ENCODE measurements at regions not wholly inside any gene's neighbourhood (a gene's known extent, or its start where the extent isn't known, plus 50 kb on each side); places are given as distances from the start of the nearest gene placed in this dataset.

GRCh38 chr1:30638811-30639210 lies 84.6 kb downstream of the MATN1 start:
- Histone ChIP-seq H3K9me3 (no peaks in the 10 kb centered on the region), H3K4me1 (ENCODE audit: insufficient read depth) (no peaks in the 10 kb centered on the region), H3K27me3 (no peaks in the 10 kb centered on the region), H3K27ac (no peak overlapping the region), H3K36me3 (no peaks in the 10 kb centered on the region), H3K4me3 (no peak overlapping the region)
- TF ChIP-seq EP300 (IDR thresholded peaks at IDR 0.05) = no peak
- no peak for TF ChIP-seq POLR2A (IDR thresholded peaks at IDR 0.05)
- TF ChIP-seq CTCF (IDR thresholded peaks at IDR 0.05) = no peak
- 89 to 94% (median 94%) methylated on average over 5 of the region's 5 CpGs for WGBS, 3 donors
- DNase-seq = no peak
- intact Hi-C loops (cut with DNase I) = no loop called here

DNA sequence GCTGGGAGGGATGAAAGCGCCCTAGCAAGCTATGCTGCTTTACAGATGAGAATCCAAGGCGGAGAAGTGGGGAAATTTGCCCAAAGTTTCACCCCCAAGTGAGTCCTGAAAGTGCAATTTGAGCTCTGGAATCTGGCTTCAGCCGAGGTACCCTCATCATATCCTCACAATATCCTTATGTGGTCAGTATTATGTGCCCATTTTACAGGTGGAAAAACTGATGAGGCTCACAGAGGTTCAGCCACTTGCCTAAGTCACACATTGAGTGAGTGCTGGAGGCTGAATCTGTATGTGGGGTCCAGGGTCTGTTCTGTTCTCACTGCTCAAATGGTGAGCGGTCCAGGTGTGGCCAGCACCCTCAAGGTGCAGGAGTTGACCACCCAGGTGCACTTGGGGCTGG lies 85.3 kb downstream of the MATN1 start:
- Histone ChIP-seq H3K36me3 (no peaks in the 10 kb centered on the region), H3K4me1 (ENCODE audit: insufficient read depth) (no peaks in the 10 kb centered on the region), H3K4me3 (no peak overlapping the region), H3K27me3 (no peaks in the 10 kb centered on the region), H3K9me3 (no peaks in the 10 kb centered on the region), H3K27ac (no peak overlapping the region)
- TF ChIP-seq CTCF (IDR thresholded peaks at IDR 0.05) (no peak), EP300 (IDR thresholded peaks at IDR 0.05) (no peak), POLR2A (IDR thresholded peaks at IDR 0.05) (no peak)
- intact Hi-C loops (cut with DNase I) = no loop called here
- no peak for DNase-seq
- WGBS, 3 donors = 84 to 90% (median 87%) methylated on average over 4 of the region's 4 CpGs

GRCh38 chr1:30637183-30637980 lies 86.0 kb downstream of the MATN1 start:
- Histone ChIP-seq H3K4me1 (ENCODE audit: insufficient read depth) (no peaks in the 10 kb centered on the region), H3K27ac (no peak overlapping the region), H3K27me3 (no peaks in the 10 kb centered on the region), H3K9me3 (no peaks in the 10 kb centered on the region), H3K4me3 (no peak overlapping the region), H3K36me3 (no peaks in the 10 kb centered on the region)
- TF ChIP-seq CTCF (IDR thresholded peaks at IDR 0.05) = no peak
- DNase-seq = peak in 2 of 5 donors; percentile 22 to 70
- 21 to 26% (median 22%) methylated on average over 12 of the region's 12 CpGs for WGBS, 3 donors
- intact Hi-C loops (cut with DNase I) = no loop called here

- WGBS, 3 donors = 77 to 80% (median 80%) methylated on average over 5 of the region's 5 CpGs
- intact Hi-C loops (cut with DNase I) = no loop called here
- Histone ChIP-seq H3K27ac (no peak overlapping the region), H3K9me3 (no peaks in the 10 kb centered on the region), H3K36me3 (no peaks in the 10 kb centered on the region), H3K27me3 (no peaks in the 10 kb centered on the region), H3K4me3 (no peak overlapping the region), H3K4me1 (ENCODE audit: insufficient read depth) (no peaks in the 10 kb centered on the region)
- TF ChIP-seq CTCF (IDR thresholded peaks at IDR 0.05) (no peak), EP300 (IDR thresholded peaks at IDR 0.05) (no peak), POLR2A (IDR thresholded peaks at IDR 0.05) (no peak)
- DNase-seq = no peak
Observed at GRCh38 chr1:30636621-30637020, 86.8 kb downstream of the MATN1 start.

Data from ovary (tissue), 7 donors.